ENCODE measurements at regions not wholly inside any gene's neighbourhood (a gene's known extent, or its start where the extent isn't known, plus 50 kb on each side); places are given as distances from the start of the nearest gene placed in this dataset.

DNA sequence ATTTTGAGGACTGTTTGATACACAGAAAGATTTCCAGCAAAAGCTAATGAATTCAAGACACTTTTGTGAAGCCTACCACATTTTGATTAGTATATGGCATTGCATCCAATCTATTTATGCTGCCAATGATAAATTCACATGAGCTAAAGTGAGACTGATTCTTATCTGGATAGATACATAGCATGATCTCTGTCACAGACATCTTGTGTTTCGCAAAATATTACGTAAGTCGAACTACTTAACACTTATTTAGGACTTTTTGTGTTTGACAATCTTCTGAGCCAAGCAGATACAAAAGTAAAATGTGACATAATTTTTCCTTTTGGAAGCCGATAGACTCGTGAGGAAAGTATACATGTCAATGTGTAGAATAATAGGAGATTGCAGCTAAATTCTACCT, 251.6 kb downstream of the HACE1 start:
- BruUV-seq (replicated peaks) = no TSS peak
- DNase-seq (ENCODE audit: low read depth, low spot score) (no peak), ATAC-seq (no peak)
- H3K27ac ChIP-seq (ENCODE audit: low read length) = no peak overlapping the region
- in situ Hi-C loops (cut with HindIII; ENCODE audit: low pct_unique_long_range_greater_than_20kb, low sequenced_read_pairs) (no loop called here), intact Hi-C loops (cut with micrococcal nuclease; ENCODE audit: unreplicated experiment) (no loop called here)
- no peaks in the 10 kb centered on the region for H3K36me3 ChIP-seq (ENCODE audit: control insufficient read depth, insufficient read depth, low read length)
- no peaks in the 10 kb centered on the region for H3K9me3 ChIP-seq (ENCODE audit: control insufficient read depth, insufficient read depth, low read depth, low read length)
- H3K4me3 ChIP-seq (ENCODE audit: low read depth in 2 of 2, low read length in 2 of 2) = no peak overlapping the region
- H3K4me1 ChIP-seq (ENCODE audit: control insufficient read depth, insufficient read depth, low read length) = no peaks in the 10 kb centered on the region
- ChIA-PET POLR2A (no interaction called here), CTCF (no interaction called here)
- H3K27me3 ChIP-seq (ENCODE audit: control insufficient read depth, insufficient read depth, low read length) = no peaks in the 10 kb centered on the region
- TF ChIP-seq, protein P1, sequence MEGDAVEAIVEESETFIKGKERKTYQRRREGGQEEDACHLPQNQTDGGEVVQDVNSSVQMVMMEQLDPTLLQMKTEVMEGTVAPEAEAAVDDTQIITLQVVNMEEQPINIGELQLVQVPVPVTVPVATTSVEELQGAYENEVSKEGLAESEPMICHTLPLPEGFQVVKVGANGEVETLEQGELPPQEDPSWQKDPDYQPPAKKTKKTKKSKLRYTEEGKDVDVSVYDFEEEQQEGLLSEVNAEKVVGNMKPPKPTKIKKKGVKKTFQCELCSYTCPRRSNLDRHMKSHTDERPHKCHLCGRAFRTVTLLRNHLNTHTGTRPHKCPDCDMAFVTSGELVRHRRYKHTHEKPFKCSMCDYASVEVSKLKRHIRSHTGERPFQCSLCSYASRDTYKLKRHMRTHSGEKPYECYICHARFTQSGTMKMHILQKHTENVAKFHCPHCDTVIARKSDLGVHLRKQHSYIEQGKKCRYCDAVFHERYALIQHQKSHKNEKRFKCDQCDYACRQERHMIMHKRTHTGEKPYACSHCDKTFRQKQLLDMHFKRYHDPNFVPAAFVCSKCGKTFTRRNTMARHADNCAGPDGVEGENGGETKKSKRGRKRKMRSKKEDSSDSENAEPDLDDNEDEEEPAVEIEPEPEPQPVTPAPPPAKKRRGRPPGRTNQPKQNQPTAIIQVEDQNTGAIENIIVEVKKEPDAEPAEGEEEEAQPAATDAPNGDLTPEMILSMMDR (IDR thresholded peaks at IDR 0.05) = no peak

- H3K4me1 ChIP-seq (ENCODE audit: control insufficient read depth, insufficient read depth, low read length) = no peaks in the 10 kb centered on the region
- ATAC-seq = no peak
- no TSS peak for BruUV-seq (replicated peaks)
- no peak for DNase-seq (ENCODE audit: low read depth, low spot score)
- H3K36me3 ChIP-seq (ENCODE audit: control insufficient read depth, insufficient read depth, low read length) = no peaks in the 10 kb centered on the region
- no peaks in the 10 kb centered on the region for H3K9me3 ChIP-seq (ENCODE audit: control insufficient read depth, insufficient read depth, low read depth, low read length)
- intact Hi-C loops (cut with micrococcal nuclease; ENCODE audit: unreplicated experiment) (no loop called here), in situ Hi-C loops (cut with HindIII; ENCODE audit: low pct_unique_long_range_greater_than_20kb, low sequenced_read_pairs) (no loop called here)
- ChIA-PET CTCF (no interaction called here), POLR2A (no interaction called here)
- H3K27ac ChIP-seq (ENCODE audit: low read length) = no peak overlapping the region
- TF ChIP-seq REST (IDR thresholded peaks at IDR 0.05; ENCODE audit: insufficient read depth in 1 of 2, low read depth in 2 of 2, low read length in 1 of 2) = no peak
- TF ChIP-seq, protein P1 (IDR thresholded peaks at IDR 0.05) = no peak
- TF ChIP-seq POLR2AphosphoS5 (IDR thresholded peaks at IDR 0.05; ENCODE audit: low read depth, low read length) = no peak
- no peak for TF ChIP-seq TCF7L2 (IDR thresholded peaks at IDR 0.05; ENCODE audit: low read depth, low read length)
- no peak for TF ChIP-seq SIN3A (IDR thresholded peaks at IDR 0.05; ENCODE audit: borderline replicate concordance, insufficient read depth, low read depth, low read length)
- no peaks in the 10 kb centered on the region for H3K27me3 ChIP-seq (ENCODE audit: control insufficient read depth, insufficient read depth, low read length)
- H3K4me3 ChIP-seq (ENCODE audit: low read depth in 2 of 2, low read length in 2 of 2) = no peak overlapping the region
Measured at GRCh38 chr6:104607501-104607900, 252.2 kb downstream of the HACE1 start.

GRCh38 chr6:104606361-104606760, 253.4 kb downstream of the HACE1 start:
- Histone ChIP-seq H3K27me3 (ENCODE audit: control insufficient read depth, insufficient read depth, low read length) (no peaks in the 10 kb centered on the region), H3K9me3 (ENCODE audit: control insufficient read depth, insufficient read depth, low read depth, low read length) (no peaks in the 10 kb centered on the region), H3K36me3 (ENCODE audit: control insufficient read depth, insufficient read depth, low read length) (no peaks in the 10 kb centered on the region), H3K4me1 (ENCODE audit: control insufficient read depth, insufficient read depth, low read length) (no peaks in the 10 kb centered on the region), H3K27ac (ENCODE audit: low read length) (no peak overlapping the region), H3K4me3 (ENCODE audit: low read depth in 2 of 2, low read length in 2 of 2) (no peak overlapping the region)
- POLR2A ChIA-PET = no interaction called here
- ATAC-seq (no peak), DNase-seq (ENCODE audit: low read depth, low spot score) (no peak)
- BruUV-seq (replicated peaks) = no TSS peak
- CTCF ChIA-PET = no interaction called here
- in situ Hi-C loops (cut with HindIII; ENCODE audit: low pct_unique_long_range_greater_than_20kb, low sequenced_read_pairs) (no loop called here), intact Hi-C loops (cut with micrococcal nuclease; ENCODE audit: unreplicated experiment) (no loop called here)
- TF ChIP-seq REST (IDR thresholded peaks at IDR 0.05; ENCODE audit: insufficient read depth in 1 of 2, low read depth in 2 of 2, low read length in 1 of 2) (no peak), SIN3A (IDR thresholded peaks at IDR 0.05; ENCODE audit: borderline replicate concordance, insufficient read depth, low read depth, low read length) (no peak), POLR2AphosphoS5 (IDR thresholded peaks at IDR 0.05; ENCODE audit: low read depth, low read length) (no peak), TCF7L2 (IDR thresholded peaks at IDR 0.05; ENCODE audit: low read depth, low read length) (no peak)
- TF ChIP-seq, protein P1 (IDR thresholded peaks at IDR 0.05) = no peak

All from Panc1 (cell line).